ENCODE measurements at regions not wholly inside any gene's neighbourhood (a gene's known extent, or its start where the extent isn't known, plus 50 kb on each side); places are given as distances from the start of the nearest gene placed in this dataset.

DNA sequence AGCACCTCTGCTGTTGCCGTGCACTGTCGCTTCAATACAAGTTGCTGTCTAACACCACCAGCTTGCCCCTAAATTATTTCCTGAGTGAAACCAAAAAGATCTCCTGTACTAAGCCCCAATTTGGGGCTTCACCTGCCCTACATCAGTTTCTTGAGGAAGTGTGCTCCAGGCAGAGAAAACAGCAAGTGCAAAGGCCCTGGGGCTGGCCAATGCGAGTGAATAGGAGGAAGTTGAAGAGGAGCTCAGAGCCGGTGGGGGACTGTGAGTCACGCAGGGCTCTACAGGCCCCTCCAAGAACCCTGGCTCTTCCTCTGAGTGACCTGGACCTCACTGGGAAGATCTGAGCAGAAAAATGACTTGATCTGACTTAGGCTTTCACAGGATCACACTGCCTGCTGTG is 117.2 kb downstream of the IPO8 start:
- H3K9ac ChIP-seq (ENCODE audit: insufficient read depth, low read length, poor library complexity, severe bottlenecking) = no peak overlapping the region
- H3K36me3 ChIP-seq (replicated peaks in 1 of 2; ENCODE audit: control insufficient read depth in 1 of 2, insufficient read depth in 2 of 2, low read length in 2 of 2) = no peaks in the 10 kb centered on the region
- intact Hi-C loops (cut with micrococcal nuclease) = no loop called here
- no peak for DNase-seq
- Mint-ChIP-seq H3K27me3 (ENCODE audit: low read depth in 3 of 3) (peaks cover 0 to 2% (median 0%) of the 10 kb centered on the region in 3 donors), H3K4me3 (no peak overlapping the region), H3K4me1 (no peaks in the 10 kb centered on the region), H3K9me3 (peaks cover 2 to 19% (median 11%) of the 10 kb centered on the region in 7 donors), H3K36me3 (no peaks in the 10 kb centered on the region), H3K27ac (no peak overlapping the region)
- H3K27me3 ChIP-seq (ENCODE audit: control insufficient read depth in 2 of 2, insufficient read depth in 2 of 2, low read length in 2 of 2) = no peaks in the 10 kb centered on the region
- no peaks in the 10 kb centered on the region for H3K4me1 ChIP-seq (ENCODE audit: control insufficient read depth in 1 of 2, insufficient read depth in 2 of 2, low read length in 2 of 2)
- no peak overlapping the region for H3K4me2 ChIP-seq (replicated peaks; ENCODE audit: extremely low read depth, low read length, poor library complexity, severe bottlenecking)
- no peaks in the 10 kb centered on the region for H4K20me1 ChIP-seq (ENCODE audit: insufficient read depth, low read length)
- H2AFZ ChIP-seq (ENCODE audit: insufficient read depth, low read depth, low read length, poor library complexity, severe bottlenecking) = no peak overlapping the region
- no peak overlapping the region for H3K4me3 ChIP-seq (replicated peaks in 1 of 3; ENCODE audit: low read depth in 2 of 3, low read length in 3 of 3)
- TF ChIP-seq, protein P1, sequence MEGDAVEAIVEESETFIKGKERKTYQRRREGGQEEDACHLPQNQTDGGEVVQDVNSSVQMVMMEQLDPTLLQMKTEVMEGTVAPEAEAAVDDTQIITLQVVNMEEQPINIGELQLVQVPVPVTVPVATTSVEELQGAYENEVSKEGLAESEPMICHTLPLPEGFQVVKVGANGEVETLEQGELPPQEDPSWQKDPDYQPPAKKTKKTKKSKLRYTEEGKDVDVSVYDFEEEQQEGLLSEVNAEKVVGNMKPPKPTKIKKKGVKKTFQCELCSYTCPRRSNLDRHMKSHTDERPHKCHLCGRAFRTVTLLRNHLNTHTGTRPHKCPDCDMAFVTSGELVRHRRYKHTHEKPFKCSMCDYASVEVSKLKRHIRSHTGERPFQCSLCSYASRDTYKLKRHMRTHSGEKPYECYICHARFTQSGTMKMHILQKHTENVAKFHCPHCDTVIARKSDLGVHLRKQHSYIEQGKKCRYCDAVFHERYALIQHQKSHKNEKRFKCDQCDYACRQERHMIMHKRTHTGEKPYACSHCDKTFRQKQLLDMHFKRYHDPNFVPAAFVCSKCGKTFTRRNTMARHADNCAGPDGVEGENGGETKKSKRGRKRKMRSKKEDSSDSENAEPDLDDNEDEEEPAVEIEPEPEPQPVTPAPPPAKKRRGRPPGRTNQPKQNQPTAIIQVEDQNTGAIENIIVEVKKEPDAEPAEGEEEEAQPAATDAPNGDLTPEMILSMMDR (IDR thresholded peaks at IDR 0.05) = no peak
- no peaks in the 10 kb centered on the region for H3K79me2 ChIP-seq (ENCODE audit: insufficient read depth, low read length)
- peaks cover 0 to 7% of the 10 kb centered on the region in 2 donors for H3K9me3 ChIP-seq (replicated peaks in 1 of 2; ENCODE audit: control insufficient read depth in 1 of 2, insufficient read depth in 1 of 2, low read length in 2 of 2)
- 63% methylated on average over 5 of the region's 5 CpGs for WGBS (ENCODE audit: insufficient coverage)
- no peak overlapping the region for H3K27ac ChIP-seq (ENCODE audit: low read depth in 1 of 2, low read length in 2 of 2)

DNA sequence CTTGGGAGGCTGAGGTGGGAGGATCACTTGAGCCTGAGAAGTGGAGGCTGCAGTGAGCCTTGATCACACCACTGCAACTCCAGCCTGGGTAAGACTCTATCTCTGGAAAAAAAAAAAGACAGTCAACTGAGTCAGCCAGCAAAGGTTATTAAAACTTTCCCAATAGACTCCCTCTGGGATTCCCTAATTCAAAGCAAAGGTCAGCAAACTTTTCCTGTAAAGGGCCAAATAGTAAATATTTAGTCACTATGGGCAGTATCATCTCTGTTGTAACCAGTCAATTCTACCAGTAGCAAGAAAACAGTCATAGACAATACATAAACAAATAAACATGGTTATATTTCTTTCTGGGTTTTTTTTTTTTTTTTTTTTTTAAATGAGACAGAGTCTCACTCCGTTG is 122.5 kb downstream of the IPO8 start:
- H3K27ac ChIP-seq (ENCODE audit: low read depth in 1 of 2, low read length in 2 of 2) = no peak overlapping the region
- H3K4me1 ChIP-seq (ENCODE audit: control insufficient read depth in 1 of 2, insufficient read depth in 2 of 2, low read length in 2 of 2) = no peaks in the 10 kb centered on the region
- no peaks in the 10 kb centered on the region for H3K79me2 ChIP-seq (ENCODE audit: insufficient read depth, low read length)
- H3K4me2 ChIP-seq (replicated peaks; ENCODE audit: extremely low read depth, low read length, poor library complexity, severe bottlenecking) = no peak overlapping the region
- Mint-ChIP-seq H3K4me3 (no peak overlapping the region), H3K27ac (peak overlapping the region in 1 of 7 donors; percentile 47), H3K36me3 (no peaks in the 10 kb centered on the region), H3K9me3 (peaks cover 0 to 23% (median 4%) of the 10 kb centered on the region in 7 donors), H3K4me1 (no peaks in the 10 kb centered on the region), H3K27me3 (ENCODE audit: low read depth in 3 of 3) (no peaks in the 10 kb centered on the region)
- H3K9ac ChIP-seq (ENCODE audit: insufficient read depth, low read length, poor library complexity, severe bottlenecking) = no peak overlapping the region
- H2AFZ ChIP-seq (ENCODE audit: insufficient read depth, low read depth, low read length, poor library complexity, severe bottlenecking) = no peak overlapping the region
- no peaks in the 10 kb centered on the region for H4K20me1 ChIP-seq (ENCODE audit: insufficient read depth, low read length)
- DNase-seq = no peak
- H3K4me3 ChIP-seq (replicated peaks in 1 of 3; ENCODE audit: low read depth in 2 of 3, low read length in 3 of 3) = no peak overlapping the region
- intact Hi-C loops (cut with micrococcal nuclease) = no loop called here
- WGBS (ENCODE audit: insufficient coverage) = 100% methylated on average over 1 of the region's 1 CpG
- H3K9me3 ChIP-seq (replicated peaks in 1 of 2; ENCODE audit: control insufficient read depth in 1 of 2, insufficient read depth in 1 of 2, low read length in 2 of 2) = peaks cover 0 to 2% of the 10 kb centered on the region in 2 donors
- no peaks in the 10 kb centered on the region for H3K27me3 ChIP-seq (ENCODE audit: control insufficient read depth in 2 of 2, insufficient read depth in 2 of 2, low read length in 2 of 2)
- TF ChIP-seq, protein P1 (IDR thresholded peaks at IDR 0.05) = no peak
- H3K36me3 ChIP-seq (replicated peaks in 1 of 2; ENCODE audit: control insufficient read depth in 1 of 2, insufficient read depth in 2 of 2, low read length in 2 of 2) = no peaks in the 10 kb centered on the region
